ENCODE measurements at regions not wholly inside any gene's neighbourhood (a gene's known extent, or its start where the extent isn't known, plus 50 kb on each side); places are given as distances from the start of the nearest gene placed in this dataset.

DNA sequence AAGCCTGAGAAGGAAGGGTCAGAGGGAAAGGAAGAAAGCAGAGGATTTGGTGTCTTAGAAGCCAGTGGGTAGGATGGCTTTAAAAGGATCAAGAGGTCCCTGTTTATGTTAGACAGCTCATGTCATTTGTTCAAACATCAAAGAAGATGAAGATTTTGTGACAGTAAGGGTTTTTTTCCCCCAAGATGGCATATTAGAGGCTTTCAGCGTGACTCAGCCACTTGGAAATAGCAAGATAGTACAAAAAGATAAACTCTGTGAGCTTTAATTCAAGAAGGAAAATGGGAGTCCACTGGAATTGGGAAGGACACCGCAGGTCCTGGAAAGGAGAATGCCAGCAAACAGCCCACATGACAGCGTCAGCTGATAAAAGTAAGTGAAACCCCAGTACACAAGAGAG, 467.1 kb upstream of the THBS1 start:
- Histone ChIP-seq H3K36me3 (ENCODE audit: insufficient read depth, low read length) (no peaks in the 10 kb centered on the region), H3K4me2 (ENCODE audit: low read length) (no peak overlapping the region), H3K9ac (ENCODE audit: low read length) (no peak overlapping the region), H2AFZ (ENCODE audit: low read length) (no peak overlapping the region), H3K79me2 (ENCODE audit: insufficient read depth, low read length) (no peaks in the 10 kb centered on the region), H3F3A (ENCODE audit: insufficient read depth, low read length) (no peaks in the 10 kb centered on the region), H3K9me2 (ENCODE audit: low read depth, low read length) (no peaks in the 10 kb centered on the region), H3K27me3 (ENCODE audit: insufficient read depth, low read length) (no peaks in the 10 kb centered on the region), H3K4me1 (ENCODE audit: insufficient read depth, low read length, severe bottlenecking) (no peaks in the 10 kb centered on the region), H3K4me3 (ENCODE audit: low read depth, low read length, poor library complexity, severe bottlenecking) (no peak overlapping the region), H3K27ac (ENCODE audit: low read depth, low read length, poor library complexity, severe bottlenecking) (no peak overlapping the region), H4K20me1 (ENCODE audit: insufficient read depth, low read length) (no peaks in the 10 kb centered on the region), H3K9me3 (ENCODE audit: low read length) (no peaks in the 10 kb centered on the region)
- TF ChIP-seq CTCF (IDR thresholded peaks at IDR 0.05; ENCODE audit: low read length) (no peak), EZH2 (IDR thresholded peaks at IDR 0.05; ENCODE audit: borderline replicate concordance, low read length) (no peak)

DNA sequence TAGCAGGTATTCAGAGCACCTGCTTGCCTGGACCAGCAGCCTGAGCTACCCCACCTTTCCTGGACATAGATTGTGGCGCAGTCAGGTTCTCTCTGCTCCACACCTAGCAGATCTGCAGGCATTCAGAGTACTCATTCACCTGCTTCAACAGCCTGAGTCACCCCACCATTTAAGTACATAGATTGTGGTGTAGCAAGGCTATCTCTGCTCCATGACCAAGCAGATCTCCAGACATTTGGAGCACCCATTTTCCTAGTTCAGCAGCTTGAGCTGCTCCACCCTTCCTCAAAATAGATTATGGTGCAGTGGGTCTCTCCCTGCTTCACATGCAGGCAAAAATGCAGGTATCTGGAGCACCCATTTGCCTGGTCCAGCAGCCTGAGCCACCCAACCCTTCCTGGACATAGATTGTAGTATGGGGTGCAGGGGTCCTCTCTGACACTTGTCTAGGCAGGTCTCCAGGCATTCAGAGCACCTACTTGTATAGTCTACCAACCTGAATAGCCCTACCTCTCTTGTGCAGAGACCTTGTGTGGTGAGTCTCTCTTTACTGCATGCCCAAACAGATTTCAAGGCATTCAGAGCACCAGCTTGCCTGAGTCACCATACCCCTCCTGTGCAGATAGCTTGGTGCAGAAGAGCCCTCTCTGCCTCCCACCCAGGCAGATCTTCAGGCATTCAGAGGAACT, 466.0 kb upstream of the THBS1 start:
- TF ChIP-seq EZH2 (IDR thresholded peaks at IDR 0.05; ENCODE audit: borderline replicate concordance, low read length) (no peak), CTCF (IDR thresholded peaks at IDR 0.05; ENCODE audit: low read length) (no peak)
- Histone ChIP-seq H3K9me3 (ENCODE audit: low read length) (no peaks in the 10 kb centered on the region), H3K27me3 (ENCODE audit: insufficient read depth, low read length) (no peaks in the 10 kb centered on the region), H4K20me1 (ENCODE audit: insufficient read depth, low read length) (no peaks in the 10 kb centered on the region), H3K9ac (ENCODE audit: low read length) (no peak overlapping the region), H3K9me2 (ENCODE audit: low read depth, low read length) (no peaks in the 10 kb centered on the region), H3K79me2 (ENCODE audit: insufficient read depth, low read length) (no peaks in the 10 kb centered on the region), H3F3A (ENCODE audit: insufficient read depth, low read length) (no peaks in the 10 kb centered on the region), H2AFZ (ENCODE audit: low read length) (no peak overlapping the region), H3K36me3 (ENCODE audit: insufficient read depth, low read length) (no peaks in the 10 kb centered on the region), H3K27ac (ENCODE audit: low read depth, low read length, poor library complexity, severe bottlenecking) (no peak overlapping the region), H3K4me1 (ENCODE audit: insufficient read depth, low read length, severe bottlenecking) (no peaks in the 10 kb centered on the region), H3K4me2 (ENCODE audit: low read length) (no peak overlapping the region), H3K4me3 (ENCODE audit: low read depth, low read length, poor library complexity, severe bottlenecking) (no peak overlapping the region)

- Histone ChIP-seq H2AFZ (ENCODE audit: low read length) (no peak overlapping the region), H3K4me2 (ENCODE audit: low read length) (no peak overlapping the region), H4K20me1 (ENCODE audit: insufficient read depth, low read length) (no peaks in the 10 kb centered on the region), H3K79me2 (ENCODE audit: insufficient read depth, low read length) (no peaks in the 10 kb centered on the region), H3F3A (ENCODE audit: insufficient read depth, low read length) (no peaks in the 10 kb centered on the region), H3K9me2 (ENCODE audit: low read depth, low read length) (no peaks in the 10 kb centered on the region), H3K4me3 (ENCODE audit: low read depth, low read length, poor library complexity, severe bottlenecking) (no peak overlapping the region), H3K27me3 (ENCODE audit: insufficient read depth, low read length) (no peaks in the 10 kb centered on the region), H3K36me3 (ENCODE audit: insufficient read depth, low read length) (no peaks in the 10 kb centered on the region), H3K27ac (ENCODE audit: low read depth, low read length, poor library complexity, severe bottlenecking) (no peak overlapping the region), H3K4me1 (ENCODE audit: insufficient read depth, low read length, severe bottlenecking) (no peaks in the 10 kb centered on the region), H3K9ac (ENCODE audit: low read length) (no peak overlapping the region), H3K9me3 (ENCODE audit: low read length) (no peaks in the 10 kb centered on the region)
- TF ChIP-seq CTCF (IDR thresholded peaks at IDR 0.05; ENCODE audit: low read length) = no peak
- no peak for TF ChIP-seq EZH2 (IDR thresholded peaks at IDR 0.05; ENCODE audit: borderline replicate concordance, low read length)
Observed at GRCh38 chr15:39115379-39116057, 465.4 kb upstream of the THBS1 start.
